ENCODE measurements at regions not wholly inside any gene's neighbourhood (a gene's known extent, or its start where the extent isn't known, plus 50 kb on each side); places are given as distances from the start of the nearest gene placed in this dataset.

DNA sequence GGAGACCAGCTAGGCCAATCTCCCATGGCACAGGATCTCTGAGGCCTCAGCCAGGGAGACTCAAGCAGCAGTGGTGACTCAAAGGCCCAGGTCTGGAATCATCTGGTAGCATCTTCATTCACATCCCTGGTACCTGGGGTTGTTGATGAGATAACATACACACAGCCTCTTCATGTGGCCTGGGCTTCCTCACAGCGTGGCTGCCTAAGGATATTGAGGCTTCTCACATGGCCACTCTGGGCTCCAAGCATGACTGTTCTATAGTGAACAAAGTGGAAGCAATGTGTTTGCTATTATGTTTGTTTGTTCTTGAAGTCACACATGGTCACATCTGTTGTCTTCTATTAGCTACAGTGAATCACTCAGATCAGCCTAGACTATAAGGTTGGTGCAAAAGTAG is 584.1 kb downstream of the VRK1 start:
- no peaks in the 10 kb centered on the region for H3K27me3 ChIP-seq (ENCODE audit: low read depth, low read length)
- H3K9me3 ChIP-seq (ENCODE audit: control insufficient read depth in 1 of 2, low read length in 2 of 2), result no peaks in the 10 kb centered on the region
- no peak overlapping the region for H3K4me3 ChIP-seq (ENCODE audit: low read depth in 1 of 2, low read length in 2 of 2)
- H3K4me1 ChIP-seq (ENCODE audit: control insufficient read depth in 1 of 2, insufficient read depth in 2 of 2, low read length in 2 of 2), result no peaks in the 10 kb centered on the region
- no peaks in the 10 kb centered on the region for H3K36me3 ChIP-seq (ENCODE audit: control insufficient read depth in 1 of 2, insufficient read depth in 2 of 2, low read length in 2 of 2)
- no peak overlapping the region for H3K27ac ChIP-seq (ENCODE audit: low read length)

DNA sequence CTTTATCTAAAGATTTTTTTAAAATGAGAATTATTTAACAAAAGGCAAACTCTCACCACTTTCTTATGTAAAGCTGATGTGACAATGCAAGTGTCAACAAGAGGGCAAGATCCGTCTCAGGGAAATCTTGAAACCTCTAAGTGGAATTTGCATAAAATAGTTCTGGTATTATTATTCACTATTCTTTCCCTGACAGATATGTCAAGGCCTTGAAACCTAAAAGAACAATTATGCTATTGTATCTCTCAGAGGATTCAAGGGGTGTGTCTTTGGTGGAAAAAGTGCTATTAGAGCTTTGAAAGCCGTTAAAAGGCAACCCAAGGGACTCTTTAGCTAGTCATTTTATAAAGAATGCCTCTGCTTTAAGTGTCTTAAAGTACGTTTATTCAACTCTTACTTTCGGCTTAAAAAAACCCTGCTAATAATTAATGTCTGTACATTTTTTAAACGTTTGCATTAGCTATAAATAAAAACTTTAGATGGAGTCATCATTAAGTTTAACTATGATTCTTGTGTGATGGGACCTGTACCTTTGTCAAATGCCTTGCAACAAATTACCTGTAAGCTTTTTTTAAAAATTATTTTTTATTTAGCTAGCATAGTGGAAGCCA is 585.5 kb downstream of the VRK1 start:
- no peak overlapping the region for H3K27ac ChIP-seq (ENCODE audit: low read length)
- H3K4me3 ChIP-seq (ENCODE audit: low read depth in 1 of 2, low read length in 2 of 2), result no peak overlapping the region
- H3K36me3 ChIP-seq (ENCODE audit: control insufficient read depth in 1 of 2, insufficient read depth in 2 of 2, low read length in 2 of 2), result no peaks in the 10 kb centered on the region
- no peaks in the 10 kb centered on the region for H3K4me1 ChIP-seq (ENCODE audit: control insufficient read depth in 1 of 2, insufficient read depth in 2 of 2, low read length in 2 of 2)
- H3K27me3 ChIP-seq (ENCODE audit: low read depth, low read length), result no peaks in the 10 kb centered on the region
- no peaks in the 10 kb centered on the region for H3K9me3 ChIP-seq (ENCODE audit: control insufficient read depth in 1 of 2, low read length in 2 of 2)

DNA sequence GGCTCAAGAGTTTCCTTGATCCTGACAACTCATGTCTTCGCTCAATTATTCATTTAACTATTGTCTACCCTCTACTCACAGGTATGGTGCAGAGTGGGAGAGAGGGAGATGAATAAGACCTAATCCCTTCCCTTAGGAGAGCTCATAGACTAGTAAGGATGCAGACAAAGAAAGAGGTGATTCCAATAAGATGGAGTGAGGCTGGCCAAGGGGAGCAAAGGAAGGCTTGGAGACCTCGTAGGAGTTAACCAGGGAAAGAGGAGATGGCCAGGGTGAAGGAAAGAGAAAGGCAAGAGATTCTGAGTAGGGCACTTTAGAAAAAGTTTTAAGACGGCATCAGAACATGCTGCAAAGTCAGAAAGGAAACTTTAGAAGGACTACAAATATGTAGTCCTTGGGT is 588.5 kb downstream of the VRK1 start:
- H3K36me3 ChIP-seq (ENCODE audit: control insufficient read depth in 1 of 2, insufficient read depth in 2 of 2, low read length in 2 of 2), result no peaks in the 10 kb centered on the region
- H3K9me3 ChIP-seq (ENCODE audit: control insufficient read depth in 1 of 2, low read length in 2 of 2), result no peaks in the 10 kb centered on the region
- no peak overlapping the region for H3K4me3 ChIP-seq (ENCODE audit: low read depth in 1 of 2, low read length in 2 of 2)
- H3K27me3 ChIP-seq (ENCODE audit: low read depth, low read length), result no peaks in the 10 kb centered on the region
- H3K4me1 ChIP-seq (ENCODE audit: control insufficient read depth in 1 of 2, insufficient read depth in 2 of 2, low read length in 2 of 2), result no peaks in the 10 kb centered on the region
- no peak overlapping the region for H3K27ac ChIP-seq (ENCODE audit: low read length)

DNA sequence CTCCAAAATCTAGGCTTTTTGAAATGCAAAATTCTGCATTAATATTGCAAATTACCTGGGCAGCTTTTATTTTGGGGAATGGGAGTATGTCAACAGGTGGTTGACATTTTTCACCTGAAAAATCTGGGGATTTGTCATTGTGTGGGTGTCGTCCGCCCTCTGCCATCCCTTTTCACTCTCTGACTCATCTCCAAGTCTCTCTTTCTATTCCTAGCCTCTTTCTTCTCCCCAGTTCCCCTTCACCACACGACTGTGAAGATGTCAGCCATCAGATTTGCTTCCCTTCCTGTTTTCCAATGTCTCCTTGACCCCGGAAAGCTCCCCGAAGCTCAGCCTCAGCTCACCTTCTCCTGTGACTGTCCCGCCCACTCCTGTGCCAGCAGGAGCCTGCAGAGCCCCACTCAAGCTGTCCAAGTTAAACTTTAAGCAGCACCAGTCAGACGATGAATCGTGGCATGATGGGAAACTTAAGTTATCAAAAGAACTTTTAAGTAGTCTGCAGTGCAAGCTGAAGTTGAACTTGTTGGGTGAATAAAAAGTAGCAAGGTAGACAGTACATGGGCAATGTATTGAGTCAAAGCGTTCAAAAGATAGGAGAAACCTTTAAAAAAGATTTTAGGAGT is 590.2 kb downstream of the VRK1 start:
- Histone ChIP-seq H3K27ac (ENCODE audit: low read length) (no peak overlapping the region), H3K9me3 (ENCODE audit: control insufficient read depth in 1 of 2, low read length in 2 of 2) (no peaks in the 10 kb centered on the region), H3K27me3 (ENCODE audit: low read depth, low read length) (no peaks in the 10 kb centered on the region), H3K4me3 (ENCODE audit: low read depth in 1 of 2, low read length in 2 of 2) (no peak overlapping the region), H3K4me1 (ENCODE audit: control insufficient read depth in 1 of 2, insufficient read depth in 2 of 2, low read length in 2 of 2) (no peaks in the 10 kb centered on the region), H3K36me3 (ENCODE audit: control insufficient read depth in 1 of 2, insufficient read depth in 2 of 2, low read length in 2 of 2) (no peaks in the 10 kb centered on the region)

GRCh38 chr14:97388408-97388807 is 591.2 kb downstream of the VRK1 start:
- no peaks in the 10 kb centered on the region for H3K9me3 ChIP-seq (ENCODE audit: control insufficient read depth in 1 of 2, low read length in 2 of 2)
- no peaks in the 10 kb centered on the region for H3K36me3 ChIP-seq (ENCODE audit: control insufficient read depth in 1 of 2, insufficient read depth in 2 of 2, low read length in 2 of 2)
- no peaks in the 10 kb centered on the region for H3K27me3 ChIP-seq (ENCODE audit: low read depth, low read length)
- H3K4me3 ChIP-seq (ENCODE audit: low read depth in 1 of 2, low read length in 2 of 2), result no peak overlapping the region
- no peaks in the 10 kb centered on the region for H3K4me1 ChIP-seq (ENCODE audit: control insufficient read depth in 1 of 2, insufficient read depth in 2 of 2, low read length in 2 of 2)
- no peak overlapping the region for H3K27ac ChIP-seq (ENCODE audit: low read length)

GRCh38 chr14:97390096-97390724 is 593.0 kb downstream of the VRK1 start:
- Histone ChIP-seq H3K27ac (ENCODE audit: low read length) (no peak overlapping the region), H3K4me3 (ENCODE audit: low read depth in 1 of 2, low read length in 2 of 2) (no peak overlapping the region), H3K9me3 (ENCODE audit: control insufficient read depth in 1 of 2, low read length in 2 of 2) (no peaks in the 10 kb centered on the region), H3K27me3 (ENCODE audit: low read depth, low read length) (no peaks in the 10 kb centered on the region), H3K36me3 (ENCODE audit: control insufficient read depth in 1 of 2, insufficient read depth in 2 of 2, low read length in 2 of 2) (no peaks in the 10 kb centered on the region), H3K4me1 (ENCODE audit: control insufficient read depth in 1 of 2, insufficient read depth in 2 of 2, low read length in 2 of 2) (no peaks in the 10 kb centered on the region)

DNA sequence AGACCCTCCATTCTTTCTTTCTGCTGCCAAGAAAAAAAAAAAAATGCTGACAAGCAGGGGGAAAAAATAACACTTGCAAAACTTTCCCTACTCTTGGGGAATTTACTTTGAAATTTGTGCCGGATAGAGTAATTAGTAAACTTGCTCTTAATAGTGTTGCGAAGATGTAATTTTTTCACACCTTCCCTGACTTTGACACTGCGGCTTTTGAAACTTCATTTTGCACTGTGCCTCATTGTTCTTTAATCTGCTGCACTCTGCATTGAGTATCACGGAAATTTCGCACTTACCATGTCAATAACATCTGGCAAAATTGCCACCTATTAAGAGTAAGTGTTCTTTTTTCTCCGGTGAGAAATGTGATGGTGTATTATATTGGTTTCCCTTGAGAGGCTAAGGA is 596.1 kb downstream of the VRK1 start:
- no peaks in the 10 kb centered on the region for H3K4me1 ChIP-seq (ENCODE audit: control insufficient read depth in 1 of 2, insufficient read depth in 2 of 2, low read length in 2 of 2)
- no peaks in the 10 kb centered on the region for H3K27me3 ChIP-seq (ENCODE audit: low read depth, low read length)
- no peaks in the 10 kb centered on the region for H3K36me3 ChIP-seq (ENCODE audit: control insufficient read depth in 1 of 2, insufficient read depth in 2 of 2, low read length in 2 of 2)
- no peak overlapping the region for H3K27ac ChIP-seq (ENCODE audit: low read length)
- no peak overlapping the region for H3K4me3 ChIP-seq (ENCODE audit: low read depth in 1 of 2, low read length in 2 of 2)
- H3K9me3 ChIP-seq (ENCODE audit: control insufficient read depth in 1 of 2, low read length in 2 of 2), result no peaks in the 10 kb centered on the region

DNA sequence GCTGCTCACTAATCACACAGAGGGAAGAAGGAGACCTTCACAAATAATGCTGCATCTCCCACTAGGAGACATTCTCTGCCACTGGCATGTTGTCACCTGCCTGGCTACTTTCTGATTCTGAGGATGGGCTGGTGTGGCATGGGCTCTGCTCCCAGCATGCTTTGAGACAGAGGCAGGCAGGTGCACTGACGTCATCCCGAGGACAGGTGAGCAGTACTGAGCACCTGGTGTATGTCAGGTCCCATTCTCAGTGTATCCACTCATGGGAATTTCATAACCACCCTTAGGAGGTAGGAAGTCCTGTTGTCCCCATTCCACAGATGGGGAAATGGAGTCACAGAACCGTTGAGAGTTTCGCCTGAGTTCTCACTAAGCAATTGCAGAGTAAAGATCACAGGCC is 597.9 kb downstream of the VRK1 start:
- Histone ChIP-seq H3K36me3 (ENCODE audit: control insufficient read depth in 1 of 2, insufficient read depth in 2 of 2, low read length in 2 of 2) (no peaks in the 10 kb centered on the region), H3K4me1 (ENCODE audit: control insufficient read depth in 1 of 2, insufficient read depth in 2 of 2, low read length in 2 of 2) (no peaks in the 10 kb centered on the region), H3K9me3 (ENCODE audit: control insufficient read depth in 1 of 2, low read length in 2 of 2) (no peaks in the 10 kb centered on the region), H3K27me3 (ENCODE audit: low read depth, low read length) (no peaks in the 10 kb centered on the region), H3K27ac (ENCODE audit: low read length) (no peak overlapping the region), H3K4me3 (ENCODE audit: low read depth in 1 of 2, low read length in 2 of 2) (no peak overlapping the region)

DNA sequence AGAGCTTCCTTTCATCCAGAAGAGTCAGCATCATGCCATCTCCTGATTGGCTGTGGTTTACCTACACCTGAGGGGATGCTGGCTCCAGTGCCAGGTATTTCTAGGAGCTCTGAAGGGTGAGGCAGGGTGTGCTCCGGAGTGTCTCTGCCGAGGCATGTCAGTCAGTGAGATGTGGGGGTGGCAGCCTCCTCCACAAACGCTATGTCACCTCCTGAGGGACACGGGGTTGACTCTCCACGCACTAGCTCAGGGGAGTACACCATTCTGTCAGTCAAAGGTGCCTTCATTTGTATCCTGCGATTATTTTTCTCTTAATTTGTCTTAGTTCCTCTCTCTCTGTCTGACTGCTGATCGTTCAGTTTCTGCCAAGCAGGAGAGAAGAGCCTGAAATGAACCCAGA is 604.5 kb downstream of the VRK1 start:
- no peaks in the 10 kb centered on the region for H3K36me3 ChIP-seq (ENCODE audit: control insufficient read depth in 1 of 2, insufficient read depth in 2 of 2, low read length in 2 of 2)
- no peak overlapping the region for H3K27ac ChIP-seq (ENCODE audit: low read length)
- H3K9me3 ChIP-seq (ENCODE audit: control insufficient read depth in 1 of 2, low read length in 2 of 2), result no peaks in the 10 kb centered on the region
- H3K4me3 ChIP-seq (ENCODE audit: low read depth in 1 of 2, low read length in 2 of 2), result no peak overlapping the region
- H3K27me3 ChIP-seq (ENCODE audit: low read depth, low read length), result no peaks in the 10 kb centered on the region
- H3K4me1 ChIP-seq (ENCODE audit: control insufficient read depth in 1 of 2, insufficient read depth in 2 of 2, low read length in 2 of 2), result no peaks in the 10 kb centered on the region

- H3K27ac ChIP-seq (ENCODE audit: low read length), result no peak overlapping the region
- no peaks in the 10 kb centered on the region for H3K27me3 ChIP-seq (ENCODE audit: low read depth, low read length)
- no peaks in the 10 kb centered on the region for H3K9me3 ChIP-seq (ENCODE audit: control insufficient read depth in 1 of 2, low read length in 2 of 2)
- H3K36me3 ChIP-seq (ENCODE audit: control insufficient read depth in 1 of 2, insufficient read depth in 2 of 2, low read length in 2 of 2), result no peaks in the 10 kb centered on the region
- H3K4me3 ChIP-seq (ENCODE audit: low read depth in 1 of 2, low read length in 2 of 2), result no peak overlapping the region
- no peaks in the 10 kb centered on the region for H3K4me1 ChIP-seq (ENCODE audit: control insufficient read depth in 1 of 2, insufficient read depth in 2 of 2, low read length in 2 of 2)
These were observed 605.1 kb downstream of the VRK1 start for GRCh38 chr14:97402279-97402678.

DNA sequence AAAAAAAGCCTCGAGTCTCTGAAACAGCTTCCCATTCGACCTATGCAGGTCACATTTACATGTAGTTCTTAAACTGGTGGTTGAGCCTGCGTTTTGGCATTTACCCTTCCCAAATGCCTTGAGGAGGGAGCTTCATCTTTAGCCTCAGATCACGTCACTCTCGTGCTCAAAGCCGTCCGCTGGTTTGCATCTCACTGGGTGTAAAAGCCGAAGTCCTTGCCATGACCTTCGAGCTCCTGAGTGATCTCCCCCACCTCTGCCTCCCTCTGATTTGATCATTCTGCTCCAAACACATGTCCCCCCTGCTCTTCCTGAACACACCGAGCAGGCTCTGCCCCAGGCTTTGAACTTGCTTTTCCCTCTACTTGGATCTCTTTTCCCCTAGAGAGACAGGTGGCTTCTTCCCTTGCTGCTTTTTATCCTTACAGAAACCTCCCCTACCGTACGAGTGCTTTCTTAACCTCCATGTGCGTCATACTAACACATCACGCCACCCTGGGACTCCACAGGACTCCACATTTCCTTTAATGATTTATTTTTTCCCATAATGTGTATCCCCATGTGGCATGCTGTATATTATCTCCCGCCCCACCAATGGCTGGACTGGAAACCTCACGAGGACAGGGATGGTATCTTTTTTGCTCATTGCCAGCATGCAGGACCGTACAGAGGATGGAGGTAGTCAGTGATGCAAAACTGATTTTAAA is 610.7 kb downstream of the VRK1 start:
- H3K4me1 ChIP-seq (ENCODE audit: control insufficient read depth in 1 of 2, insufficient read depth in 2 of 2, low read length in 2 of 2), result peaks cover 0 to 2% of the 10 kb centered on the region in 2 donors
- peaks cover 15% of the 10 kb centered on the region for H3K27me3 ChIP-seq (ENCODE audit: low read depth, low read length)
- H3K27ac ChIP-seq (ENCODE audit: low read length), result no peak overlapping the region
- no peak overlapping the region for H3K4me3 ChIP-seq (ENCODE audit: low read depth in 1 of 2, low read length in 2 of 2)
- H3K9me3 ChIP-seq (ENCODE audit: control insufficient read depth in 1 of 2, low read length in 2 of 2), result no peaks in the 10 kb centered on the region
- no peaks in the 10 kb centered on the region for H3K36me3 ChIP-seq (ENCODE audit: control insufficient read depth in 1 of 2, insufficient read depth in 2 of 2, low read length in 2 of 2)

Measured in muscle layer of duodenum (tissue), 2 donors.